H7 (cell line): ENCODE measurements at regions not wholly inside any gene's neighbourhood (a gene's known extent, or its start where the extent isn't known, plus 50 kb on each side); places are given as distances from the start of the nearest gene placed in this dataset.
A peak's percentile ranks its signal among the peaks of the same experiment; 100 is the strongest.

Experiments
- DNase-seq: peaks from one replicate; pipeline ENCODE4 v3.0.0; 2012
- H3K27me3 ChIP-seq: 2 replicates; pipeline ENCODE4 v1.6.0; 2011; ENCODE audit warnings: mild to moderate bottlenecking, low read length; ENCODE audit not compliant: control insufficient read depth, insufficient read depth
- H3K36me3 ChIP-seq: replicated peaks from 2 replicates; pipeline ENCODE4 v1.5.1; 2011; ENCODE audit warnings: low read length; ENCODE audit not compliant: control insufficient read depth, insufficient read depth
- H3K4me3 ChIP-seq: 2 replicates; pipeline ENCODE4 v1.5.1; 2011; ENCODE audit warnings: low read depth, mild to moderate bottlenecking, control low read depth, low read length, moderate library complexity; ENCODE audit not compliant: insufficient read depth

- Histone ChIP-seq H3K4me3 (no peak overlapping the region), H3K27me3 (no peaks in the 10 kb centered on the region), H3K36me3 (no peaks in the 10 kb centered on the region)
- no peak for DNase-seq
Measured at GRCh38 chr4:8738471-8738931, 133.1 kb downstream of the HMX1 start.

DNA sequence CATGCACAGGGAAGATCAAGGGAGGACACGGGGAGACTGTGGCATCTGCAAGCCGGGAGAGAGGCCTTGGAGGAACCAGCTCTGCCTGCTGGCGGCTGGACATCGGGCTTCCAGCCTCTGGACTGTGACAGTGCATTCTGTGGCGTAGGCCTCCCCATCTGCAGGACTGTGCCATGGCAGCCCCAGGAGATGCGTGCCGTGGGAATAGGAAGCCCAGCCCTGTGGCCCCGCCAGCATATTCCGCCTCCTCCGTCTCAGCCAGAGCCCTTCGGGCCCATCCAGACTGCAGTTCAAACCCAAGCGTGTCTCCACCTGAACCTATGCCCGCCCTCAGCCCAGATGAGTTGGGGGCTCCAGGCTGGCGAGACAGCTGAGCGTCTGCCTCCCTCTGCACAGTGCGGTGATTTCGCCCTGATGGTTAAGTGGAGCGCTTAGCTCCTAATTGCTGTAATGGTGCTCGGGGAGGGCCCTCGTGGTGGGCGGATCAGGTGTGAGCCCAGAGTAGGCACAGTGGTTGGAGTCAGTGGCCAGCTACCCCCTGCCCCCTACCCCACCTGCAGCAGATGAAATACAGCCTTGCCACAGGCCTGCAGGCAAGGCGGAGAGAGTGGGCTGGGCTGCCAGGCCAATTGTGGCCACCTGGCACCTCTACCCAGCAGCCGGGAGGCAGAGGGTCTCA lies 133.9 kb downstream of the HMX1 start:
- H3K27me3 ChIP-seq: no peaks in the 10 kb centered on the region
- H3K4me3 ChIP-seq: no peak overlapping the region
- no peak for DNase-seq
- no peaks in the 10 kb centered on the region for H3K36me3 ChIP-seq

GRCh38 chr4:8737075-8737474 lies 134.6 kb downstream of the HMX1 start:
- no peak for DNase-seq
- Histone ChIP-seq H3K36me3 (no peaks in the 10 kb centered on the region), H3K27me3 (no peaks in the 10 kb centered on the region)

GRCh38 chr4:8736090-8736825 lies 135.4 kb downstream of the HMX1 start:
- no peak overlapping the region for H3K4me3 ChIP-seq
- H3K27me3 ChIP-seq: no peaks in the 10 kb centered on the region
- DNase-seq: peak; percentile 52
- no peaks in the 10 kb centered on the region for H3K36me3 ChIP-seq

More at GRCh38 chr4:8737075-8737474, 134.6 kb downstream of the HMX1 start:
- no peak overlapping the region for H3K4me3 ChIP-seq

DNA sequence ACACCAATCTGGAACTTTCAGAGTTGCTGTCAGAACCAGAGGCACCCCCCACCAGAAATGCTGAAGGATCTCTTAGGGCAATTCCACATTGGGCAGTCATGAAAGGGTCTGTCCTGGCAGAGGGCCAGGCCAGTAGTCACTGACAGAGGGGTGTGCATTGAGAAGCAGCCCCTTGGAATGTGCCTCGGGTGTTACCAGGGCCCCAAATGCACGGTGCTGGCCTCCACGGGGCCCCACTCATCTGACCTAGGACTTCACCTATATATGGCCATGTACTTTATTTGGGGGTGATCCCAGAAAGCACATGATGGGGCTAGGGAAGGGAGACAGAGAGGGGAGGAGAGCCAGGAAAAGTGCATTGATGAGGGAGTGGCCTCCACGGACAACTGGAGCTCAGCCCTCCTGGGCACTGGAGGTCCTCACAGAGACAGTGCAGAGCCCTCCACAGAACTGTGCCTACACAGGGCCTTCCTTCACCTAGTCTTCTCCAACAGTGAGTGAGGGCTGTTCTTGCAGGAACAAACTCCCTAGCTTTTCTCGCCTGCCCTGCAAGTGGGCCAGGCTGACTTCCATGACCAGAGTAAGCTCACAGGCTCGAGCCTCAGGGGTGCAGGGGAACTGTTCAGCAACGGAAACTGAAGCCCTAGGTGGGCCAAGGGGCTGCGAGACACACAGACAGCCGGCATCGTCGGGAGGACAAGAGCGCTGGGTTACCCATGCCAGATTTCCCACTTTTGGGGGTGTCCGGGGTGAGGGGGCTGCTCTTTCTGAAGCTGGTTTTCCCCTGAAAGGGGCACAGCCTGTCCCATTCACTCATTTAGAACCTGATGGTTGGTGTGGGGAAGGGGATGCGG lies 136.2 kb downstream of the HMX1 start:
- Histone ChIP-seq H3K27me3 (no peaks in the 10 kb centered on the region), H3K4me3 (no peak overlapping the region), H3K36me3 (no peaks in the 10 kb centered on the region)
- DNase-seq: no peak

DNA sequence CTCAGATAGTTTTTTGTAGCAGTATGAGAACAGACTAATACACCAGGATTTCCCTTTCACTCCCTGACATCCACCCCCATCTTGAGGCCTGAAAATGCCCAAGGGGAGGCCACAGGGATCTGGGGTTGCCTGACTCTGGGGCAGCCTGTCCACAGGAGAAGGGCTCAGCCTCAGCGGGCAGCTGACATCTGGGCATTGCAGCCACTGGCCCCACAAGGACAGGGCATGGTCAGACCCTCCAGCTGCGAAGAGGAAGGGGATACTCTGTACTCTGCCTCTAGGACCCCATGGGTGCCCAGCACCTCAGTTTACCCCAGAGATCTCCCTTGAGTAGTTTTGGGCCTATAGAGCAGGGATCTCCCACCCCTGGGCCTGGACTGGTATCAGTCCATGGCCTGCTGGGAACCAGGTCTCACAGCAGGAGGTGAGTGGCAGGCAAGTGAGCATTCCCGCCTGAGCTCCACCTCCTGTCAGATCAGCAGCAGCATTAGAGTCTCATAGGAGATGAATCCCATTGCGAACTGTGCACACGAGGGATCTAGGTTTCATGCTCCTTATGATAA lies 138.9 kb downstream of the HMX1 start:
- DNase-seq: no peak

GRCh38 chr4:8732092-8732491 lies 139.5 kb downstream of the CPZ start:
- H3K36me3 ChIP-seq: no peaks in the 10 kb centered on the region
- no peak overlapping the region for H3K4me3 ChIP-seq
- no peaks in the 10 kb centered on the region for H3K27me3 ChIP-seq
- DNase-seq: no peak

More for the DNA sequence above, 138.9 kb downstream of the HMX1 start:
- Histone ChIP-seq H3K4me3 (no peak overlapping the region), H3K36me3 (no peaks in the 10 kb centered on the region), H3K27me3 (no peaks in the 10 kb centered on the region)

- no peaks in the 10 kb centered on the region for H3K36me3 ChIP-seq
- no peaks in the 10 kb centered on the region for H3K27me3 ChIP-seq
- H3K4me3 ChIP-seq: no peak overlapping the region
- no peak for DNase-seq
Measured at GRCh38 chr4:8731364-8731763, 138.8 kb downstream of the CPZ start.

DNA sequence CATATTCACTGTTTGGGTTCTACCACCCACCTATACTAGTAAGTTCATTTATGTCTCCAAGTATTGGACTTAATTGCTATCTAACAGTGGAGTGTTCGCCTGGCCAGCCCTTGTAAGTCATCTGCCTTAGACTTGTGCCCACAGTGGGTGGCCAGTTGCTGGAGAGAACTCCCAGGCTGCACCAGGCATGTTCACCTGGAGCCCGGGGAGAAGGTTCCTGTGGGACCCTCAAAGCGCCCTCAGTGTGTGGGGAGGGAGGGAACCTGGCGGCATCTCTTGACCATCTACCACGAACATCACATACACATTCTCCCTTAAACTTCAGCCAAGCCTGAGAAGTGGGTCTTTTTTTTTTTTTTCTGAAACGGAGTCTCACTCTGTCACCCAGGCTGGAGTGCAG lies 138.1 kb downstream of the CPZ start:
- Histone ChIP-seq H3K36me3 (no peaks in the 10 kb centered on the region), H3K4me3 (no peak overlapping the region), H3K27me3 (no peaks in the 10 kb centered on the region)
- DNase-seq: no peak

GRCh38 chr4:8730159-8730558 lies 137.6 kb downstream of the CPZ start:
- no peaks in the 10 kb centered on the region for H3K36me3 ChIP-seq
- no peak for DNase-seq
- no peak overlapping the region for H3K4me3 ChIP-seq
- H3K27me3 ChIP-seq: no peaks in the 10 kb centered on the region

GRCh38 chr4:8729408-8730149 lies 137.0 kb downstream of the CPZ start:
- Histone ChIP-seq H3K27me3 (no peaks in the 10 kb centered on the region), H3K4me3 (no peak overlapping the region), H3K36me3 (no peaks in the 10 kb centered on the region)
- peak; percentile 27 for DNase-seq

DNA sequence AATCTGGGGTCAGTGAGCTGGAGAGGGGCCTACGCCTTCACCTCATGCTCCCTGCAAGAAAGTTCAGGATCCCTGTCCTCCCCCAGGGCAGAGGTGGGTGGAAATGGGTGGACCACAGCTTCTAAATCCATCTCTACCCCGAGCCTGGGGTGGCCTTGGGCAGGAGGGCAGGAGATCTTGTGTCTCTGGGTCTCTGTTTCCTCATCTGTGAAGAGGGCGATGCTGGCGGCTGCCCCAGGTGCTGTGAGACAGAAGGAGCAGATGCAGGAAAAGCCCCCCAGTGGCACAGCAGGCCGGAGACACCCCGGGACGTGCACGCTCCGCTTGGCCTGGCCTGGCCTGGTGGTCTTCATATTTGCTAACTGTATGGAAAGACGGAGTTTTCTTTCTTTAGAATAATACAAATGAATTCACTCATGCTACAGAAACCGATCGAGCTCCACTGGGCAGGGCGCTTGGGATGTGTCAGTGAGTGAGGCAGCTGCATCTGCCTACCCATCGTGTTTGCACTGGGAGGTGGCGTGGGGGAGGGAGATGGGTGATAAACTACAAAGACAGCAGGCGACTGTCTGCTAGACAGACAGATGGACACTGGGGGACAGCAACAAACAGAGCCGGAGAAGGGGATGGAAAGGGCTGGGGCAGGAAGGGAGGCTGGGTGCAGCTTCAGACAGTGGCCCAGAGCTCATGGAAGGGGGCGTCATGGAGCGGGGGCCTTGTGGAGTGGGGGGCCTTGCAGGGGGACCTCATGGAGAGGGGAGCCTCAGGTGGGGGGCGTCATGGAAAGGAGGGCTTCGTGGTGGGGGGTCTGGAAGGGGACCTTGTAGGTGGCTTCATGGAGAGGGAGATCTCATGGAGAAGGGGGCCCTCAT lies 136.2 kb downstream of the CPZ start:
- H3K4me3 ChIP-seq: no peak overlapping the region
- no peaks in the 10 kb centered on the region for H3K36me3 ChIP-seq
- no peak for DNase-seq
- H3K27me3 ChIP-seq: no peaks in the 10 kb centered on the region
